HPDE6-E6E7 (cell line): ENCODE measurements at regions not wholly inside any gene's neighbourhood (a gene's known extent, or its start where the extent isn't known, plus 50 kb on each side); places are given as distances from the start of the nearest gene placed in this dataset.

Experiments used
- DNase-seq: peaks from one replicate; pipeline ENCODE4 v3.0.0; 2011; ENCODE audit warnings: missing footprints; ENCODE audit errors: extremely low spot score

DNA sequence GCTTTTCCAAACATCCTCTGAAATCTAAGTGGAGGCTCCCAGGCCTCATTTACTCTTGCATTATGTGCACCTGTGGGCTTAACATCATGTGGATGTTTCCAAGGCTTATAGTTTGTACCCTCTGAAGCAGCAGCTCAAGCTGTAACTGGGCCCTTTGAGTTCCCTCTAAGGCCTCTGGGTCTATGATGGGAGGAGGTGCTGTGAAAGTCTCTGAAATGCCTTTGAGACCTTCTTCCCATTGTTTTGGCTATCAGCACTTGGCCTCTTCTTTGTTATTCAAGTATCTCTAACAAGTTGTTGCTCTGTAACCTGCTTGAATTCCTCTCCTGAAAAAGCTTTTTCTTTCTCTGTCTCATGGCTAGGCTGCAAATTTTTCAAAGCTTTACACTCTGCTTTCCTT lies 58.1 kb upstream of the MYT1L start:
- DNase-seq = no peak
